Activated naive CD8-positive, alpha-beta T cell treated with anti-CD3 and anti-CD28 coated beads for 36 hours (primary cell): ENCODE measurements at regions not wholly inside any gene's neighbourhood (a gene's known extent, or its start where the extent isn't known, plus 50 kb on each side); places are given as distances from the start of the nearest gene placed in this dataset.

Source experiments
- DNase-seq: peaks from one replicate; pipeline ENCODE4 v3.0.0; 2021
- H3K27ac Mint-ChIP-seq: one replicate; pipeline ENCODE4 v1.8.0; 2022; ENCODE audit warnings: mild to moderate bottlenecking, moderate library complexity, mixed read lengths
- H3K27me3 Mint-ChIP-seq: one replicate; pipeline ENCODE4 v1.8.0; 2022; ENCODE audit warnings: mild to moderate bottlenecking, mixed read lengths
- H3K36me3 Mint-ChIP-seq: one replicate; pipeline ENCODE4 v1.8.0; 2021; ENCODE audit warnings: mild to moderate bottlenecking, mixed read lengths
- H3K4me1 Mint-ChIP-seq: one replicate; pipeline ENCODE4 v1.8.0; 2021; ENCODE audit warnings: mixed read lengths
- H3K4me3 Mint-ChIP-seq: one replicate; pipeline ENCODE4 v1.8.0; 2022; ENCODE audit warnings: mild to moderate bottlenecking, moderate library complexity, mixed read lengths
- H3K9me3 Mint-ChIP-seq: one replicate; pipeline ENCODE4 v1.8.0; 2022; ENCODE audit warnings: mixed read lengths

- H3K4me1 Mint-ChIP-seq, result no peaks in the 10 kb centered on the region
- no peak overlapping the region for H3K4me3 Mint-ChIP-seq
- no peak overlapping the region for H3K27ac Mint-ChIP-seq
- H3K36me3 Mint-ChIP-seq, result peaks cover 7% of the 10 kb centered on the region
- no peaks in the 10 kb centered on the region for H3K27me3 Mint-ChIP-seq
- peaks cover 3% of the 10 kb centered on the region for H3K9me3 Mint-ChIP-seq
- no peak for DNase-seq
Observed at GRCh38 chr16:72372087-72373045, 200.4 kb upstream of the PMFBP1 start.

GRCh38 chr16:72371307-72372086 lies 199.5 kb upstream of the PMFBP1 start:
- peaks cover 7% of the 10 kb centered on the region for H3K36me3 Mint-ChIP-seq
- DNase-seq, result no peak

GRCh38 chr16:72369274-72369673 lies 197.3 kb upstream of the PMFBP1 start:
- Mint-ChIP-seq H3K27me3 (no peaks in the 10 kb centered on the region), H3K36me3 (peaks cover 10% of the 10 kb centered on the region), H3K4me3 (no peak overlapping the region), H3K9me3 (peaks cover 8% of the 10 kb centered on the region), H3K27ac (no peak overlapping the region), H3K4me1 (no peaks in the 10 kb centered on the region)
- no peak for DNase-seq

More at GRCh38 chr16:72371307-72372086, 199.5 kb upstream of the PMFBP1 start:
- no peaks in the 10 kb centered on the region for H3K4me1 Mint-ChIP-seq
- H3K27me3 Mint-ChIP-seq, result no peaks in the 10 kb centered on the region
- H3K4me3 Mint-ChIP-seq, result no peak overlapping the region
- peaks cover 5% of the 10 kb centered on the region for H3K9me3 Mint-ChIP-seq
- H3K27ac Mint-ChIP-seq, result no peak overlapping the region

- H3K4me3 Mint-ChIP-seq, result no peak overlapping the region
- H3K4me1 Mint-ChIP-seq, result no peaks in the 10 kb centered on the region
- H3K9me3 Mint-ChIP-seq, result peaks cover 8% of the 10 kb centered on the region
- no peak for DNase-seq
- peaks cover 10% of the 10 kb centered on the region for H3K36me3 Mint-ChIP-seq
- no peak overlapping the region for H3K27ac Mint-ChIP-seq
- H3K27me3 Mint-ChIP-seq, result no peaks in the 10 kb centered on the region
Observed at GRCh38 chr16:72367851-72368250, 195.9 kb upstream of the PMFBP1 start.

GRCh38 chr16:72362973-72363372 lies 191.0 kb upstream of the PMFBP1 start:
- Mint-ChIP-seq H3K36me3 (peaks cover 9% of the 10 kb centered on the region), H3K27ac (no peak overlapping the region), H3K27me3 (no peaks in the 10 kb centered on the region), H3K4me1 (no peaks in the 10 kb centered on the region), H3K4me3 (no peak overlapping the region), H3K9me3 (peaks cover 8% of the 10 kb centered on the region)
- no peak for DNase-seq

GRCh38 chr16:72362476-72362875 lies 190.5 kb upstream of the PMFBP1 start:
- no peak for DNase-seq
- peaks cover 6% of the 10 kb centered on the region for H3K9me3 Mint-ChIP-seq
- no peak overlapping the region for H3K27ac Mint-ChIP-seq
- H3K36me3 Mint-ChIP-seq, result peaks cover 4% of the 10 kb centered on the region
- H3K27me3 Mint-ChIP-seq, result no peaks in the 10 kb centered on the region
- no peaks in the 10 kb centered on the region for H3K4me1 Mint-ChIP-seq
- no peak overlapping the region for H3K4me3 Mint-ChIP-seq

- DNase-seq, result no peak
- no peak overlapping the region for H3K4me3 Mint-ChIP-seq
- H3K27me3 Mint-ChIP-seq, result no peaks in the 10 kb centered on the region
- no peaks in the 10 kb centered on the region for H3K4me1 Mint-ChIP-seq
- H3K27ac Mint-ChIP-seq, result no peak overlapping the region
- no peaks in the 10 kb centered on the region for H3K36me3 Mint-ChIP-seq
- H3K9me3 Mint-ChIP-seq, result peaks cover 3% of the 10 kb centered on the region
Observed at GRCh38 chr16:72357910-72358309, 186.0 kb upstream of the PMFBP1 start.

GRCh38 chr16:72355561-72355960 lies 183.6 kb upstream of the PMFBP1 start:
- H3K4me3 Mint-ChIP-seq, result no peak overlapping the region
- H3K36me3 Mint-ChIP-seq, result no peaks in the 10 kb centered on the region
- no peaks in the 10 kb centered on the region for H3K4me1 Mint-ChIP-seq
- H3K9me3 Mint-ChIP-seq, result peaks cover 3% of the 10 kb centered on the region
- no peaks in the 10 kb centered on the region for H3K27me3 Mint-ChIP-seq
- no peak for DNase-seq
- no peak overlapping the region for H3K27ac Mint-ChIP-seq

GRCh38 chr16:72349719-72350118 lies 177.8 kb upstream of the PMFBP1 start:
- Mint-ChIP-seq H3K27me3 (no peaks in the 10 kb centered on the region), H3K4me1 (no peaks in the 10 kb centered on the region), H3K36me3 (no peaks in the 10 kb centered on the region), H3K9me3 (peaks cover 3% of the 10 kb centered on the region), H3K27ac (no peak overlapping the region), H3K4me3 (no peak overlapping the region)
- no peak for DNase-seq

- Mint-ChIP-seq H3K27ac (no peak overlapping the region), H3K36me3 (no peaks in the 10 kb centered on the region), H3K4me1 (no peaks in the 10 kb centered on the region), H3K9me3 (peaks cover 38% of the 10 kb centered on the region), H3K4me3 (no peak overlapping the region), H3K27me3 (no peaks in the 10 kb centered on the region)
- no peak for DNase-seq
Observed at GRCh38 chr16:72332926-72333325, 161.0 kb upstream of the PMFBP1 start.

- no peak for DNase-seq
- Mint-ChIP-seq H3K36me3 (peaks cover 24% of the 10 kb centered on the region), H3K27me3 (no peaks in the 10 kb centered on the region), H3K9me3 (peaks cover 28% of the 10 kb centered on the region), H3K4me1 (no peaks in the 10 kb centered on the region), H3K27ac (no peak overlapping the region), H3K4me3 (no peak overlapping the region)
Observed at GRCh38 chr16:72324578-72324977, 152.6 kb upstream of the PMFBP1 start.

GRCh38 chr16:72317446-72317845 lies 145.5 kb upstream of the PMFBP1 start:
- Mint-ChIP-seq H3K4me3 (no peak overlapping the region), H3K27me3 (no peaks in the 10 kb centered on the region), H3K36me3 (peaks cover 17% of the 10 kb centered on the region), H3K4me1 (no peaks in the 10 kb centered on the region), H3K9me3 (peaks cover 10% of the 10 kb centered on the region), H3K27ac (no peak overlapping the region)
- no peak for DNase-seq

GRCh38 chr16:72313903-72314302 lies 141.9 kb upstream of the PMFBP1 start:
- DNase-seq, result no peak
- no peak overlapping the region for H3K4me3 Mint-ChIP-seq
- H3K36me3 Mint-ChIP-seq, result no peaks in the 10 kb centered on the region
- no peaks in the 10 kb centered on the region for H3K4me1 Mint-ChIP-seq
- no peaks in the 10 kb centered on the region for H3K27me3 Mint-ChIP-seq
- H3K9me3 Mint-ChIP-seq, result peaks cover 7% of the 10 kb centered on the region
- H3K27ac Mint-ChIP-seq, result no peak overlapping the region

- H3K4me1 Mint-ChIP-seq, result no peaks in the 10 kb centered on the region
- no peaks in the 10 kb centered on the region for H3K27me3 Mint-ChIP-seq
- no peaks in the 10 kb centered on the region for H3K36me3 Mint-ChIP-seq
- H3K4me3 Mint-ChIP-seq, result no peak overlapping the region
- H3K9me3 Mint-ChIP-seq, result peaks cover 11% of the 10 kb centered on the region
- H3K27ac Mint-ChIP-seq, result no peak overlapping the region
- no peak for DNase-seq
Observed at GRCh38 chr16:72312828-72313227, 140.9 kb upstream of the PMFBP1 start.

- H3K4me3 Mint-ChIP-seq, result no peak overlapping the region
- no peak for DNase-seq
- H3K27me3 Mint-ChIP-seq, result no peaks in the 10 kb centered on the region
- no peaks in the 10 kb centered on the region for H3K4me1 Mint-ChIP-seq
- peaks cover 11% of the 10 kb centered on the region for H3K9me3 Mint-ChIP-seq
- H3K36me3 Mint-ChIP-seq, result peaks cover 5% of the 10 kb centered on the region
- no peak overlapping the region for H3K27ac Mint-ChIP-seq
Observed at GRCh38 chr16:72311426-72311825, 139.5 kb upstream of the PMFBP1 start.
